Trophoblast cell (in vitro differentiated cells and primary cell): ENCODE measurements at regions not wholly inside any gene's neighbourhood (a gene's known extent, or its start where the extent isn't known, plus 50 kb on each side); places are given as distances from the start of the nearest gene placed in this dataset.
"Not testable (repeated sequence)": the region's sequence is repeated elsewhere in the genome, so short reads cannot be mapped to it uniquely, and the experiment has no call there.

Experiments
- DNase-seq, 2 donors: peaks; one replicate each; pipeline ENCODE4 v3.0.0-alpha.2; 2016
- H2AFZ ChIP-seq: 2 replicates; pipeline ENCODE4 v1.6.1; 2013; ENCODE audit warnings: low read length, moderate library complexity, mild to moderate bottlenecking; ENCODE audit not compliant: insufficient read depth, poor library complexity
- H2AK5ac ChIP-seq: 2 replicates; pipeline ENCODE4 v1.6.1; 2013; ENCODE audit warnings: mild to moderate bottlenecking, low read length
- H2BK120ac ChIP-seq: 2 replicates; pipeline ENCODE4 v1.6.1; 2013; ENCODE audit warnings: low read length, mild to moderate bottlenecking, moderate library complexity; ENCODE audit not compliant: insufficient read depth, poor library complexity
- H2BK12ac ChIP-seq: 2 replicates; pipeline ENCODE4 v1.6.1; 2013; ENCODE audit warnings: mild to moderate bottlenecking, low read length, moderate library complexity
- H2BK5ac ChIP-seq: 2 replicates; pipeline ENCODE4 v1.6.1; 2013; ENCODE audit warnings: low read length, low read depth, moderate library complexity, mild to moderate bottlenecking; ENCODE audit not compliant: poor library complexity
- H3K14ac ChIP-seq: 2 replicates; pipeline ENCODE4 v1.6.1; 2013; ENCODE audit warnings: mild to moderate bottlenecking, low read length
- H3K18ac ChIP-seq: 2 replicates; pipeline ENCODE4 v1.6.1; 2013; ENCODE audit warnings: mild to moderate bottlenecking, low read length
- H3K23ac ChIP-seq: 2 replicates; pipeline ENCODE4 v1.6.1; 2013; ENCODE audit warnings: low read length
- H3K27ac ChIP-seq: 2 replicates; pipeline ENCODE4 v1.5.1; 2013; ENCODE audit warnings: low read depth, mild to moderate bottlenecking, inconsistent platforms, low read length, moderate library complexity
- H3K27me3 ChIP-seq: 2 replicates; pipeline ENCODE4 v1.6.1; 2013; ENCODE audit warnings: inconsistent platforms, mild to moderate bottlenecking, low read length, moderate library complexity; ENCODE audit not compliant: insufficient read depth
- H3K36me3 ChIP-seq, 2 experiments: 1 replicate in 1 of 2; 2 replicates in 1 of 2; pipeline ENCODE4 v1.6.1; 2013; ENCODE audit warnings: low read length in 2 of 2, mild to moderate bottlenecking in 2 of 2, moderate library complexity in 1 of 2; ENCODE audit not compliant: insufficient read depth in 2 of 2, control insufficient read depth in 1 of 2
- H3K4ac ChIP-seq: 2 replicates; pipeline ENCODE4 v1.6.1; 2013; ENCODE audit warnings: low read depth, mild to moderate bottlenecking, low read length, moderate library complexity
- H3K4me1 ChIP-seq, 2 experiments: 1 replicate in 1 of 2; 2 replicates in 1 of 2; pipeline ENCODE4 v1.6.1; 2013; ENCODE audit warnings: low read length in 2 of 2, mild to moderate bottlenecking in 2 of 2, moderate library complexity in 1 of 2; ENCODE audit not compliant: insufficient read depth in 2 of 2, control insufficient read depth in 1 of 2
- H3K4me2 ChIP-seq: 2 replicates; pipeline ENCODE4 v1.6.1; 2013; ENCODE audit warnings: inconsistent platforms, mild to moderate bottlenecking, low read length, moderate library complexity
- H3K4me3 ChIP-seq: 2 replicates; pipeline ENCODE4 v1.5.1; 2013; ENCODE audit warnings: mild to moderate bottlenecking, low read depth, low read length, inconsistent platforms
- H3K79me1 ChIP-seq: one replicate; pipeline ENCODE4 v1.6.1; 2013; ENCODE audit warnings: low read length
- H3K79me2 ChIP-seq: 2 replicates; pipeline ENCODE4 v1.6.1; 2013; ENCODE audit warnings: low read length, mild to moderate bottlenecking; ENCODE audit not compliant: control insufficient read depth, insufficient read depth, poor library complexity
- H3K9ac ChIP-seq: 2 replicates; pipeline ENCODE4 v1.6.1; 2013; ENCODE audit warnings: mild to moderate bottlenecking, low read length
- H3K9me3 ChIP-seq: 2 replicates; pipeline ENCODE4 v1.6.1; 2013; ENCODE audit warnings: low read depth, mild to moderate bottlenecking, control low read depth, inconsistent platforms, low read length; ENCODE audit not compliant: insufficient read depth
- H4K12ac ChIP-seq: 2 replicates; pipeline ENCODE4 v1.6.1; 2013; ENCODE audit warnings: low read depth, mild to moderate bottlenecking, low read length, moderate library complexity
- H4K8ac ChIP-seq: 2 replicates; pipeline ENCODE4 v1.6.1; 2013; ENCODE audit warnings: low read depth, mild to moderate bottlenecking, low read length, moderate library complexity
- H4K91ac ChIP-seq: one replicate; pipeline ENCODE4 v1.6.1; 2013; ENCODE audit warnings: low read depth, mild to moderate bottlenecking, low read length, moderate library complexity
- WGBS: extraction: QIAGEN DNeasy Blood & Tissue Kit; methylation state at CpG from one replicate; pipeline ENCODE4 v1.1.7; 2013; ENCODE audit warnings: missing lambda C conversion rate; ENCODE audit not compliant: insufficient read length, insufficient coverage; ENCODE audit errors: extremely low coverage; 5-methylcytosine and 5-hydroxymethylcytosine counted together

GRCh38 chr4:9703391-9703790, 78.0 kb upstream of the DRD5 start:
- Histone ChIP-seq H3K4ac (no peak overlapping the region), H3K79me2 (no peaks in the 10 kb centered on the region), H4K8ac (no peak overlapping the region), H3K27me3 (no peaks in the 10 kb centered on the region), H3K4me2 (no peak overlapping the region), H3K9ac (no peak overlapping the region), H3K4me1 (no peaks in the 10 kb centered on the region), H3K14ac (no peak overlapping the region), H4K91ac (no peak overlapping the region), H3K18ac (no peak overlapping the region), H3K27ac (no peak overlapping the region), H3K79me1 (no peaks in the 10 kb centered on the region), H2BK12ac (no peak overlapping the region), H2AK5ac (no peak overlapping the region), H3K4me3 (no peak overlapping the region), H3K9me3 (no peaks in the 10 kb centered on the region), H4K12ac (no peak overlapping the region), H2AFZ (no peak overlapping the region), H2BK120ac (no peak overlapping the region), H3K23ac (no peak overlapping the region), H3K36me3 (no peaks in the 10 kb centered on the region), H2BK5ac (no peak overlapping the region)
- DNase-seq = peak; percentile 65 to 87
- no CpG with 5 or more reads among the region's 11 CpGs for WGBS

- not testable (repeated sequence) for H2AK5ac ChIP-seq, H3K9me3 ChIP-seq, H2AFZ ChIP-seq, H3K9ac ChIP-seq, H3K14ac ChIP-seq, H3K79me2 ChIP-seq, H3K4ac ChIP-seq, H3K18ac ChIP-seq, H3K79me1 ChIP-seq, H3K36me3 ChIP-seq, H3K27me3 ChIP-seq, H2BK120ac ChIP-seq, H4K8ac ChIP-seq, H2BK5ac ChIP-seq, H3K4me3 ChIP-seq, H3K4me1 ChIP-seq, H4K91ac ChIP-seq, H3K23ac ChIP-seq, H3K27ac ChIP-seq, H3K4me2 ChIP-seq, DNase-seq, H2BK12ac ChIP-seq, H4K12ac ChIP-seq
- no CpG with 5 or more reads among the region's 6 CpGs for WGBS
Observed at GRCh38 chr4:9704126-9704525, 77.3 kb upstream of the DRD5 start.

GRCh38 chr4:9704551-9705332, 76.7 kb upstream of the DRD5 start:
- Histone ChIP-seq H4K91ac (no peak overlapping the region), H3K4me1 (no peaks in the 10 kb centered on the region), H2AFZ (no peak overlapping the region), H3K4ac (no peak overlapping the region), H2AK5ac (no peak overlapping the region), H3K27me3 (no peaks in the 10 kb centered on the region), H3K9ac (no peak overlapping the region), H2BK12ac (no peak overlapping the region), H3K23ac (no peak overlapping the region), H2BK120ac (no peak overlapping the region), H3K14ac (no peak overlapping the region), H3K79me2 (no peaks in the 10 kb centered on the region), H3K18ac (no peak overlapping the region), H3K9me3 (peaks cover under 1% of the 10 kb centered on the region), H3K36me3 (no peaks in the 10 kb centered on the region), H4K8ac (no peak overlapping the region), H3K4me2 (no peak overlapping the region), H3K27ac (no peak overlapping the region), H3K4me3 (no peak overlapping the region), H3K79me1 (no peaks in the 10 kb centered on the region), H2BK5ac (no peak overlapping the region), H4K12ac (no peak overlapping the region)
- no CpG with 5 or more reads among the region's 13 CpGs for WGBS
- no peak for DNase-seq

GRCh38 chr4:9707281-9707680, 74.2 kb upstream of the DRD5 start:
- not testable (repeated sequence) for H3K18ac ChIP-seq, H4K91ac ChIP-seq, H3K27me3 ChIP-seq, H3K14ac ChIP-seq, H4K12ac ChIP-seq, H3K27ac ChIP-seq, H2BK5ac ChIP-seq, DNase-seq, H3K4me3 ChIP-seq, H3K4me1 ChIP-seq, H3K79me1 ChIP-seq, H3K79me2 ChIP-seq, H2AFZ ChIP-seq, H3K4ac ChIP-seq, H2BK12ac ChIP-seq, H3K9me3 ChIP-seq, H4K8ac ChIP-seq, H2AK5ac ChIP-seq, H3K23ac ChIP-seq, H3K36me3 ChIP-seq, H2BK120ac ChIP-seq, H3K4me2 ChIP-seq, H3K9ac ChIP-seq
- WGBS = no CpG with 5 or more reads among the region's 10 CpGs
